SK-N-SH (cell line): ENCODE measurements at regions not wholly inside any gene's neighbourhood (a gene's known extent, or its start where the extent isn't known, plus 50 kb on each side); places are given as distances from the start of the nearest gene placed in this dataset.

Experiments
- CTCF ChIA-PET: fragments of 300-600, 350-600 bp; formaldehyde crosslinking; extraction: SDS; loops from one replicate; lab custom pipeline; 2021; lab: Yijun Ruan, JAX
- POLR2A ChIA-PET: fragments of 350-600 bp; sonication (Branson Sonifier 250); formaldehyde crosslinking; extraction: SDS; loops from one replicate; lab custom pipeline; 2020; ENCODE audit warnings: antibody characterized with exemption, inconsistent platforms; lab: Yijun Ruan, JAX
- DNase-seq: peaks from one replicate; pipeline ENCODE4 v3.0.0; 2012
- H2AFZ ChIP-seq: fragments of 200-600 bp; sonication (generic); 2 replicates; pipeline ENCODE4 v1.8.1; 2016; ENCODE audit warnings: antibody characterized with exemption, mild to moderate bottlenecking, low read depth
- H3F3A ChIP-seq: fragments of 200-600 bp; sonication (generic); replicated peaks from 2 replicates; pipeline ENCODE3; 2016; ENCODE audit warnings: antibody characterized with exemption, mild to moderate bottlenecking; ENCODE audit not compliant: insufficient read depth
- H3K27ac ChIP-seq, 2 experiments: fragments of 200-500 bp in 1 of 2; fragments of 200-600 bp in 1 of 2; sonication (Bioruptor generic) in 1 of 2; sonication (generic), shearing (Covaris generic) in 1 of 2; 2 replicates each; pipeline versions ENCODE4 v1.5.1 to v1.6.1; 2014 to 2016; ENCODE audit warnings: low read depth in 2 of 2, inconsistent platforms in 1 of 2, low read length in 1 of 2, mild to moderate bottlenecking in 1 of 2, mixed read lengths in 1 of 2
- H3K27me3 ChIP-seq: fragments of 200-600 bp; sonication (generic), shearing (Covaris generic); 2 replicates; pipeline ENCODE4 v1.6.1; 2016; ENCODE audit warnings: mixed run types; ENCODE audit not compliant: insufficient read depth
- H3K36me3 ChIP-seq, 2 experiments: fragments of 200-500 bp in 1 of 2; fragments of 200-600 bp in 1 of 2; sonication (Bioruptor generic) in 1 of 2; sonication (generic) in 1 of 2; replicated peaks in 1 of 2; 2 replicates each; pipeline versions ENCODE3 to v1.5.1; 2014 to 2016; ENCODE audit warnings: low read length in 1 of 2, mild to moderate bottlenecking in 1 of 2; ENCODE audit not compliant: insufficient read depth in 2 of 2, control insufficient read depth in 1 of 2
- H3K4me1 ChIP-seq, 2 experiments: fragments of 200-500 bp in 1 of 2; fragments of 200-600 bp in 1 of 2; sonication (Bioruptor generic) in 1 of 2; sonication (generic), shearing (Covaris generic) in 1 of 2; 2 replicates each; pipeline versions ENCODE4 v1.5.1 to v1.6.1; 2014 to 2016; ENCODE audit warnings: low read depth in 1 of 2, low read length in 1 of 2, mixed run types in 1 of 2; ENCODE audit not compliant: insufficient read depth in 2 of 2, control insufficient read depth in 1 of 2
- H3K4me2 ChIP-seq: fragments of 200-600 bp; sonication (generic), shearing (Covaris generic); 2 replicates; pipeline ENCODE4 v1.6.1; 2017; ENCODE audit warnings: mixed run types
- H3K4me3 ChIP-seq, 2 experiments: fragments of 200-500 bp in 1 of 2; fragments of 200-600 bp in 1 of 2; sonication (Bioruptor generic) in 1 of 2; sonication (generic), shearing (Covaris generic) in 1 of 2; 2 replicates each; pipeline versions ENCODE4 v1.5.1 to v1.8.1; 2014 to 2016; ENCODE audit warnings: low read depth in 2 of 2, inconsistent platforms in 1 of 2, low read length in 1 of 2, mild to moderate bottlenecking in 1 of 2, mixed read lengths in 1 of 2, moderate library complexity in 1 of 2
- H3K79me2 ChIP-seq: fragments of 200-600 bp; sonication (generic); 2 replicates; pipeline ENCODE4 v1.8.1; 2017; ENCODE audit warnings: mild to moderate bottlenecking; ENCODE audit not compliant: insufficient read depth
- H3K9ac ChIP-seq: fragments of 200-600 bp; sonication (generic); 2 replicates; pipeline ENCODE4 v1.6.1; 2017; ENCODE audit warnings: mixed run types
- H3K9me2 ChIP-seq: fragments of 200-600 bp; sonication (generic); 2 replicates; pipeline ENCODE4 v1.6.1; 2017; ENCODE audit warnings: mixed run types
- H3K9me3 ChIP-seq: fragments of 200-600 bp; sonication (generic); 2 replicates; pipeline ENCODE4 v1.6.1; 2017; ENCODE audit warnings: mixed run types, mild to moderate bottlenecking, moderate library complexity
- H4K20me1 ChIP-seq: fragments of 200-600 bp; sonication (generic); 2 replicates; pipeline ENCODE4 v1.6.1; 2017; ENCODE audit warnings: mild to moderate bottlenecking, mixed run types; ENCODE audit not compliant: insufficient read depth
- CHD2 ChIP-seq: fragments of 150-350 bp; IDR thresholded peaks from 2 replicates; pipeline ENCODE4 v1.6.1; 2018; ENCODE audit warnings: low read length; ENCODE audit not compliant: partially characterized antibody
- ELF1 ChIP-seq: IDR thresholded peaks from 2 replicates; pipeline ENCODE4 v1.4.0; 2012
- EP300 ChIP-seq, 2 experiments: IDR thresholded peaks; 2 replicates each; pipeline versions ENCODE4 v1.4.0 to v1.6.1; 2012; ENCODE audit warnings: borderline replicate concordance in 1 of 2, low read depth in 1 of 2, low read length in 1 of 2
- EZH2phosphoT487 ChIP-seq: fragments of 200-600 bp; sonication (generic); IDR thresholded peaks from 2 replicates; pipeline ENCODE4 v1.6.1; 2017; ENCODE audit warnings: low read depth, mixed run types, mild to moderate bottlenecking, antibody characterized with exemption, moderate library complexity, borderline replicate concordance
- FOXM1 ChIP-seq: IDR thresholded peaks from 2 replicates; pipeline ENCODE4 v1.4.0; 2012; ENCODE audit warnings: low read depth, mild to moderate bottlenecking
- JUND ChIP-seq: IDR thresholded peaks from 2 replicates; pipeline ENCODE4 v1.4.0; 2012
- MXI1 ChIP-seq: IDR thresholded peaks from 2 replicates; pipeline ENCODE4 v1.6.1; 2012; ENCODE audit warnings: mild to moderate bottlenecking, low read depth, low read length, improper control_type of control experiment
- NFIC ChIP-seq: IDR thresholded peaks from 2 replicates; pipeline ENCODE4 v1.4.0; 2012; ENCODE audit warnings: borderline replicate concordance
- NRF1 ChIP-seq: IDR thresholded peaks from 2 replicates; pipeline ENCODE4 v1.6.1; 2012; ENCODE audit warnings: low read depth, mild to moderate bottlenecking, low read length
- PBX3 ChIP-seq: IDR thresholded peaks from 2 replicates; pipeline ENCODE4; 2012
- POLR2AphosphoS5 ChIP-seq: IDR thresholded peaks from 2 replicates; pipeline ENCODE4 v1.6.1; 2012; ENCODE audit warnings: low read depth, low read length
- RAD21 ChIP-seq: IDR thresholded peaks from 2 replicates; pipeline ENCODE4 v1.6.1; 2012; ENCODE audit warnings: mild to moderate bottlenecking, low read length
- RXRA ChIP-seq: IDR thresholded peaks from 2 replicates; pipeline ENCODE4 v1.4.0; 2012; ENCODE audit warnings: low read depth, mild to moderate bottlenecking, borderline replicate concordance
- SIN3A ChIP-seq: IDR thresholded peaks from 2 replicates; pipeline ENCODE4 v1.6.1; 2012; ENCODE audit warnings: low read depth, mild to moderate bottlenecking, low read length, moderate library complexity, borderline replicate concordance
- SMC3 ChIP-seq: IDR thresholded peaks from 2 replicates; pipeline ENCODE4 v1.6.1; 2012; ENCODE audit warnings: low read depth, low read length, improper control_type of control experiment
- TEAD4 ChIP-seq: IDR thresholded peaks from 2 replicates; pipeline ENCODE4 v1.4.0; 2012; ENCODE audit warnings: mild to moderate bottlenecking, borderline replicate concordance; ENCODE audit not compliant: insufficient read depth
- USF1 ChIP-seq: IDR thresholded peaks from 2 replicates; pipeline ENCODE4 v1.4.0; 2012; ENCODE audit warnings: low read depth, borderline replicate concordance
- USF2 ChIP-seq: fragments of 150-350 bp; IDR thresholded peaks from 2 replicates; pipeline ENCODE4 v1.6.1; 2017; ENCODE audit warnings: antibody characterized with exemption, low read length, low read depth, borderline replicate concordance
- YY1 ChIP-seq: IDR thresholded peaks from 2 replicates; pipeline ENCODE4 v1.4.0; 2012; ENCODE audit warnings: low read depth, mild to moderate bottlenecking
- WGBS: methylation state at CpG from one replicate; pipeline ENCODE4 v1.1.6; 2017; ENCODE audit warnings: low lambda C conversion rate; 5-methylcytosine and 5-hydroxymethylcytosine counted together

- no peak for TF ChIP-seq RAD21
- no peak for TF ChIP-seq ELF1
- no peak for TF ChIP-seq RXRA
- TF ChIP-seq USF2: no peak
- no peak for TF ChIP-seq NRF1
- TF ChIP-seq POLR2AphosphoS5: no peak
- no peak for TF ChIP-seq SMC3
- TF ChIP-seq JUND: no peak
- TF ChIP-seq SIN3A: no peak
- TF ChIP-seq PBX3: no peak
- no peak for TF ChIP-seq EZH2phosphoT487
- TF ChIP-seq YY1: no peak
- TF ChIP-seq EP300 (IDR thresholded peaks at IDR 0.05; ENCODE audit: borderline replicate concordance in 1 of 2, low read depth in 1 of 2, low read length in 1 of 2): no peak
- TF ChIP-seq NFIC: no peak
- no peak overlapping the region for H3K27ac ChIP-seq
- WGBS: 8% methylated on average over 3 of the region's 3 CpGs
- H3F3A ChIP-seq: no peaks in the 10 kb centered on the region
- H2AFZ ChIP-seq: no peak overlapping the region
- CTCF ChIA-PET: no interaction called here
- no peaks in the 10 kb centered on the region for H4K20me1 ChIP-seq
- no peak overlapping the region for H3K4me3 ChIP-seq
- no peak overlapping the region for H3K4me2 ChIP-seq
- no peak overlapping the region for H3K9ac ChIP-seq
- no peaks in the 10 kb centered on the region for H3K27me3 ChIP-seq
- no peaks in the 10 kb centered on the region for H3K9me2 ChIP-seq
- no peaks in the 10 kb centered on the region for H3K36me3 ChIP-seq
- POLR2A ChIA-PET: no interaction called here
- H3K4me1 ChIP-seq: no peaks in the 10 kb centered on the region; a peak in 1 of 4 replicates
- no peaks in the 10 kb centered on the region for H3K79me2 ChIP-seq
- no peak for DNase-seq
- no peaks in the 10 kb centered on the region for H3K9me3 ChIP-seq
Observed at GRCh38 chr12:118689793-118690192, 291.5 kb upstream of the SRRM4 start.

- 8% methylated on average over 3 of the region's 3 CpGs for WGBS
- H3K4me3 ChIP-seq: no peak overlapping the region
- POLR2A ChIA-PET: no interaction called here
- H3K9ac ChIP-seq: no peak overlapping the region
- no peak overlapping the region for H2AFZ ChIP-seq
- H3K4me2 ChIP-seq: no peak overlapping the region
- H3K4me1 ChIP-seq: no peaks in the 10 kb centered on the region; a peak in 1 of 4 replicates
- CTCF ChIA-PET: no interaction called here
- no peak for DNase-seq
- no peaks in the 10 kb centered on the region for H3F3A ChIP-seq
- H3K9me3 ChIP-seq: no peaks in the 10 kb centered on the region
- TF ChIP-seq CHD2: no peak
- no peak for TF ChIP-seq FOXM1
- TF ChIP-seq SMC3: no peak
- no peak for TF ChIP-seq USF1
- no peak for TF ChIP-seq MXI1
- no peak for TF ChIP-seq TEAD4
- H3K79me2 ChIP-seq: no peaks in the 10 kb centered on the region
- no peaks in the 10 kb centered on the region for H3K36me3 ChIP-seq
- H4K20me1 ChIP-seq: no peaks in the 10 kb centered on the region
- no peak overlapping the region for H3K27ac ChIP-seq
- no peaks in the 10 kb centered on the region for H3K27me3 ChIP-seq
- no peaks in the 10 kb centered on the region for H3K9me2 ChIP-seq
Observed at GRCh38 chr12:118690506-118690905, 290.8 kb upstream of the SRRM4 start.
